ENCODE measurements at regions not wholly inside any gene's neighbourhood (a gene's known extent, or its start where the extent isn't known, plus 50 kb on each side); places are given as distances from the start of the nearest gene placed in this dataset.

DNA sequence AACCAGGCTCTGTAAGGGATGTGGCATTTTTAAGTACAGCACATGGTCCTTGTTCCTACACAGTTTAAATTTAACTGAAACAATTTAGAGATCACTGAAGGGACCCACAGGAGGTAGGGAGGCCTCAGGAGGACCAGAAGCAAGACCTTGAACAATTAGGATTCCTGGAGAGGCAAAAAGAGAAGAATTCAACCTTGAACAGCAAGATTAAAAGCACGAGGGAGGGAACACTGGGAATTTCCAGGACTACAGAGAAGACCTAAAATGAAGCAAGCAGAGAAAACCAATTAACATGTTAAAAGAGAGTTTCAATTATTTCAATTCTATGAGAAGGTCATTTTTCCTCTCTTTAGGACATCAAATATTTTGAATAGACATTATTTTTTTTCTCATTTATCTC lies 160.3 kb downstream of the KCTD12 start:
- Histone ChIP-seq H3K36me3 (no peaks in the 10 kb centered on the region), H3K4me3 (no peak overlapping the region), H3K9me3 (no peaks in the 10 kb centered on the region), H3K27me3 (no peaks in the 10 kb centered on the region), H3K27ac (no peak overlapping the region), H3K4me1 (peaks cover 0 to 34% (median 10%) of the 10 kb centered on the region in 3 donors)
- 24 to 40% methylated on average over 1 of the region's 1 CpG for WGBS, 2 donors (ENCODE audit: low coverage in 1 of 2)
- ATAC-seq, result no peak
- TF ChIP-seq POLR2A (IDR thresholded peaks at IDR 0.05), result no peak
- TF ChIP-seq, protein P1, sequence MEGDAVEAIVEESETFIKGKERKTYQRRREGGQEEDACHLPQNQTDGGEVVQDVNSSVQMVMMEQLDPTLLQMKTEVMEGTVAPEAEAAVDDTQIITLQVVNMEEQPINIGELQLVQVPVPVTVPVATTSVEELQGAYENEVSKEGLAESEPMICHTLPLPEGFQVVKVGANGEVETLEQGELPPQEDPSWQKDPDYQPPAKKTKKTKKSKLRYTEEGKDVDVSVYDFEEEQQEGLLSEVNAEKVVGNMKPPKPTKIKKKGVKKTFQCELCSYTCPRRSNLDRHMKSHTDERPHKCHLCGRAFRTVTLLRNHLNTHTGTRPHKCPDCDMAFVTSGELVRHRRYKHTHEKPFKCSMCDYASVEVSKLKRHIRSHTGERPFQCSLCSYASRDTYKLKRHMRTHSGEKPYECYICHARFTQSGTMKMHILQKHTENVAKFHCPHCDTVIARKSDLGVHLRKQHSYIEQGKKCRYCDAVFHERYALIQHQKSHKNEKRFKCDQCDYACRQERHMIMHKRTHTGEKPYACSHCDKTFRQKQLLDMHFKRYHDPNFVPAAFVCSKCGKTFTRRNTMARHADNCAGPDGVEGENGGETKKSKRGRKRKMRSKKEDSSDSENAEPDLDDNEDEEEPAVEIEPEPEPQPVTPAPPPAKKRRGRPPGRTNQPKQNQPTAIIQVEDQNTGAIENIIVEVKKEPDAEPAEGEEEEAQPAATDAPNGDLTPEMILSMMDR (IDR thresholded peaks at IDR 0.05), result no peak
- no peak for TF ChIP-seq EP300 (IDR thresholded peaks at IDR 0.05)
- no peak for TF ChIP-seq POLR2AphosphoS5 (IDR thresholded peaks at IDR 0.05)

DNA sequence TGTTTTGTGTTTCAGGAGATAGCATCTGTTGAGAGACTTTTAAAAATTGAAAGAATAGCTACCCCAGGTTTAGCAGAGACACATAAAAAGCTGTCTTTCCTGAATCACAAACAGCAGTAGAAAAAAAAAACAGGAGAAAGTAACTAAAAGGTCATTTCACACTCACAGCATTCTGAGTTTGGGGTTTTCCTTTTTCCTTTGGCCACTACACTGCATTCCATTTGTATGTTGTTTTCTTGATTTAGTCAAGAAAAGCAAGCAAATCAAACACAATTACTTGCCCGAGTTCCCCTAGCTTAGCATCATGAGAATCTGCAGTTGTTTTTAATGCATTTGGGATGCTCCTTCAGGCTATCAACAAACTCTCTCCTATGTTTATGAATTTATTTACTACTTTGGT lies 161.0 kb downstream of the KCTD12 start:
- ATAC-seq, result no peak
- no peaks in the 10 kb centered on the region for H3K36me3 ChIP-seq
- no peak overlapping the region for H3K4me3 ChIP-seq
- TF ChIP-seq EP300 (IDR thresholded peaks at IDR 0.05) (no peak), POLR2A (IDR thresholded peaks at IDR 0.05) (no peak), POLR2AphosphoS5 (IDR thresholded peaks at IDR 0.05) (no peak)
- TF ChIP-seq, protein P1 (IDR thresholded peaks at IDR 0.05), result no peak
- 0% methylated on average over 1 of the region's 1 CpG for WGBS, 2 donors (ENCODE audit: low coverage in 1 of 2)
- H3K9me3 ChIP-seq, result no peaks in the 10 kb centered on the region
- no peak overlapping the region for H3K27ac ChIP-seq
- H3K4me1 ChIP-seq, result peaks cover 0 to 34% (median 10%) of the 10 kb centered on the region in 3 donors
- H3K27me3 ChIP-seq, result no peaks in the 10 kb centered on the region

DNA sequence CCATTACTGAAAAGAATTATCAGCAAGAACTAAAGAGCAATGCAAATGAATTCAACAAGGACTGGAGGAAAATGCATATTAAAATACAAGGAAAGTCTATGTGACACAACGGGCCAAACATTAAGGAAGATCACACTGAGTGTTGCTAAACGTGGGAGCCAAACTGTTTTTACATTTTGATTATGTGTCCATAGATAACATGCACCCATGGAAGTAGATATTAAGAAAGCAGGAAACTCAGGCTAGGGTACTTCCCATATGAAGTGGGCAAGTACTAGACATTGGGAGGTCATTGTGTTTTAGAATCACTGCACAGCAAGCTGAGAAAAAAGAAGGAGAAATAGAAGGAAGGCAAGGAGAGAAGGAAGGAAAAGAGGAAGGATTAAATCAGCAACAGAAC lies 161.8 kb downstream of the KCTD12 start:
- 66 to 92% methylated on average over 2 of the region's 2 CpGs for WGBS, 2 donors (ENCODE audit: low coverage in 1 of 2)
- Histone ChIP-seq H3K36me3 (no peaks in the 10 kb centered on the region), H3K27ac (no peak overlapping the region), H3K9me3 (no peaks in the 10 kb centered on the region), H3K27me3 (no peaks in the 10 kb centered on the region), H3K4me1 (peaks cover 0 to 34% (median 10%) of the 10 kb centered on the region in 3 donors), H3K4me3 (no peak overlapping the region)
- no peak for ATAC-seq
- TF ChIP-seq POLR2A (IDR thresholded peaks at IDR 0.05) (no peak), EP300 (IDR thresholded peaks at IDR 0.05) (no peak)
- TF ChIP-seq, protein P1 (IDR thresholded peaks at IDR 0.05), result no peak

DNA sequence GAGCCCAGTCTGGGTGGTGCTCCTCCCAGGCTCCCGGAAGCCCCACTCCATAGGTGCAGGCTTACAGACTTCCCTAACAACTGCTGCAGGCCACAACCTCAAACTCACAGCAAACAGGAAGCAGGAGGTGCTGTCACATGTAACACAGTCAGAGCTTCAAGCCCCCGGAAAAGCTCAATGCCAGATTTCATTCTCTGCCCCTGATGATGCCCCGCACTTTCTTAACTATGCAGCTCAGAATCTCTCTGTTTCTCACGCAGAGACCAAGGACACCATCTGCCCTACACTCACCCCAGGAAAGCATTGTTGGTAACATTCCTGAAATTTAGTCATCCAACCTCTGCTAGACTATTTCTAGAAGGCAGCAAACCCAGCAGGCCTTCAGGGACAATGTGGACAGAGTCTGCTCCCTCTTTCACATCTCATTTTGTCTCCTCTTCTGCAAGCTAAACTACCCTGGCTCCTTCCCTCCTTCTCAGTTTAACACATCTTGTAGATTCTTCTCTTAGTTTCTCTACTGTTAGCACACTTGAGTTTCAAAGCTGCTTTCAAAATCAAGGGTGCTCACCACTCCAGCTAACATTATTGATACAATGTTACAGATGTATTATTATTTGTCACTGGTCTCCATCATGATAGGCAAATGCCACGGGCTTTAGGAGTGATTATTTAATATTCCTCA lies 162.5 kb downstream of the KCTD12 start:
- WGBS, 2 donors (ENCODE audit: low coverage in 1 of 2), result 55 to 68% methylated on average over 3 to 5 of the region's 5 CpGs
- TF ChIP-seq, protein P1 (IDR thresholded peaks at IDR 0.05), result no peak
- no peak for TF ChIP-seq EP300 (IDR thresholded peaks at IDR 0.05)
- no peak for TF ChIP-seq POLR2A (IDR thresholded peaks at IDR 0.05)
- TF ChIP-seq POLR2AphosphoS5 (IDR thresholded peaks at IDR 0.05), result no peak
- Histone ChIP-seq H3K27ac (no peak overlapping the region), H3K36me3 (no peaks in the 10 kb centered on the region), H3K9me3 (no peaks in the 10 kb centered on the region), H3K27me3 (no peaks in the 10 kb centered on the region), H3K4me3 (no peak overlapping the region), H3K4me1 (peaks cover 0 to 34% (median 10%) of the 10 kb centered on the region in 3 donors)
- no peak for ATAC-seq

DNA sequence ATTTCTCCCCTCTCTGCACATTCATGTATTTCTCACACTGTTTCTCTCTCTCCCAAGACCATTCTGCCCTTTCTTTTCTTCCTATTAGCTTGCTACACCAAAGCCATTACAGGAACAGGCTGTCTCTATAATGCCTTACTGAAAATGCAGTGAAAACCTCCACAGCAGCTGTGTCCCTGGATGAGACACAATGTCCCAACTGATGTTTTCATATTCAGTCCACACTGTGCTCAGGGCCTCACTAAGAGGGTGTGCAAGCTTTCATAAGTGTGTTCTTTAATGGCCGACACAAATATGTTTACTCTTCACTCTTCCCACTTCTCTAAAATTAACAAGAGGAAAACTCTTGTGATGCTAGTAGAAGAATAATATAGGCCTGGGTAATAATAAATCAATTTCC lies 163.4 kb downstream of the KCTD12 start:
- no peaks in the 10 kb centered on the region for H3K9me3 ChIP-seq
- TF ChIP-seq, protein P1 (IDR thresholded peaks at IDR 0.05), result no peak
- no peak for TF ChIP-seq POLR2A (IDR thresholded peaks at IDR 0.05)
- TF ChIP-seq EP300 (IDR thresholded peaks at IDR 0.05), result no peak
- no peak for TF ChIP-seq POLR2AphosphoS5 (IDR thresholded peaks at IDR 0.05)
- ATAC-seq, result no peak
- H3K27ac ChIP-seq, result no peak overlapping the region
- 78 to 100% methylated on average over 1 of the region's 1 CpG for WGBS, 2 donors (ENCODE audit: low coverage in 1 of 2)
- H3K4me3 ChIP-seq, result no peak overlapping the region
- H3K27me3 ChIP-seq, result no peaks in the 10 kb centered on the region
- no peaks in the 10 kb centered on the region for H3K36me3 ChIP-seq
- H3K4me1 ChIP-seq, result peaks cover 0 to 34% (median 10%) of the 10 kb centered on the region in 3 donors
